SK-N-SH (cell line): ENCODE measurements at regions not wholly inside any gene's neighbourhood (a gene's known extent, or its start where the extent isn't known, plus 50 kb on each side); places are given as distances from the start of the nearest gene placed in this dataset.

ENCODE experiments used
- CTCF ChIA-PET: fragments of 300-600, 350-600 bp; formaldehyde crosslinking; extraction: SDS; loops from one replicate; lab custom pipeline; 2021; lab: Yijun Ruan, JAX
- POLR2A ChIA-PET: fragments of 350-600 bp; sonication (Branson Sonifier 250); formaldehyde crosslinking; extraction: SDS; loops from one replicate; lab custom pipeline; 2020; ENCODE audit warnings: antibody characterized with exemption, inconsistent platforms; lab: Yijun Ruan, JAX
- DNase-seq: peaks from one replicate; pipeline ENCODE4 v3.0.0; 2012
- H2AFZ ChIP-seq: fragments of 200-600 bp; sonication (generic); 2 replicates; pipeline ENCODE4 v1.8.1; 2016; ENCODE audit warnings: antibody characterized with exemption, mild to moderate bottlenecking, low read depth
- H3F3A ChIP-seq: fragments of 200-600 bp; sonication (generic); replicated peaks from 2 replicates; pipeline ENCODE3; 2016; ENCODE audit warnings: antibody characterized with exemption, mild to moderate bottlenecking; ENCODE audit not compliant: insufficient read depth
- H3K27ac ChIP-seq, 2 experiments: fragments of 200-500 bp in 1 of 2; fragments of 200-600 bp in 1 of 2; sonication (Bioruptor generic) in 1 of 2; sonication (generic), shearing (Covaris generic) in 1 of 2; 2 replicates each; pipeline versions ENCODE4 v1.5.1 to v1.6.1; 2014 to 2016; ENCODE audit warnings: low read depth in 2 of 2, inconsistent platforms in 1 of 2, low read length in 1 of 2, mild to moderate bottlenecking in 1 of 2, mixed read lengths in 1 of 2
- H3K27me3 ChIP-seq: fragments of 200-600 bp; sonication (generic), shearing (Covaris generic); 2 replicates; pipeline ENCODE4 v1.6.1; 2016; ENCODE audit warnings: mixed run types; ENCODE audit not compliant: insufficient read depth
- H3K36me3 ChIP-seq, 2 experiments: fragments of 200-500 bp in 1 of 2; fragments of 200-600 bp in 1 of 2; sonication (Bioruptor generic) in 1 of 2; sonication (generic) in 1 of 2; replicated peaks in 1 of 2; 2 replicates each; pipeline versions ENCODE3 to v1.5.1; 2014 to 2016; ENCODE audit warnings: low read length in 1 of 2, mild to moderate bottlenecking in 1 of 2; ENCODE audit not compliant: insufficient read depth in 2 of 2, control insufficient read depth in 1 of 2
- H3K4me1 ChIP-seq, 2 experiments: fragments of 200-500 bp in 1 of 2; fragments of 200-600 bp in 1 of 2; sonication (Bioruptor generic) in 1 of 2; sonication (generic), shearing (Covaris generic) in 1 of 2; 2 replicates each; pipeline versions ENCODE4 v1.5.1 to v1.6.1; 2014 to 2016; ENCODE audit warnings: low read depth in 1 of 2, low read length in 1 of 2, mixed run types in 1 of 2; ENCODE audit not compliant: insufficient read depth in 2 of 2, control insufficient read depth in 1 of 2
- H3K4me2 ChIP-seq: fragments of 200-600 bp; sonication (generic), shearing (Covaris generic); 2 replicates; pipeline ENCODE4 v1.6.1; 2017; ENCODE audit warnings: mixed run types
- H3K4me3 ChIP-seq, 2 experiments: fragments of 200-500 bp in 1 of 2; fragments of 200-600 bp in 1 of 2; sonication (Bioruptor generic) in 1 of 2; sonication (generic), shearing (Covaris generic) in 1 of 2; 2 replicates each; pipeline versions ENCODE4 v1.5.1 to v1.8.1; 2014 to 2016; ENCODE audit warnings: low read depth in 2 of 2, inconsistent platforms in 1 of 2, low read length in 1 of 2, mild to moderate bottlenecking in 1 of 2, mixed read lengths in 1 of 2, moderate library complexity in 1 of 2
- H3K79me2 ChIP-seq: fragments of 200-600 bp; sonication (generic); 2 replicates; pipeline ENCODE4 v1.8.1; 2017; ENCODE audit warnings: mild to moderate bottlenecking; ENCODE audit not compliant: insufficient read depth
- H3K9ac ChIP-seq: fragments of 200-600 bp; sonication (generic); 2 replicates; pipeline ENCODE4 v1.6.1; 2017; ENCODE audit warnings: mixed run types
- H3K9me2 ChIP-seq: fragments of 200-600 bp; sonication (generic); 2 replicates; pipeline ENCODE4 v1.6.1; 2017; ENCODE audit warnings: mixed run types
- H3K9me3 ChIP-seq: fragments of 200-600 bp; sonication (generic); 2 replicates; pipeline ENCODE4 v1.6.1; 2017; ENCODE audit warnings: mixed run types, mild to moderate bottlenecking, moderate library complexity
- H4K20me1 ChIP-seq: fragments of 200-600 bp; sonication (generic); 2 replicates; pipeline ENCODE4 v1.6.1; 2017; ENCODE audit warnings: mild to moderate bottlenecking, mixed run types; ENCODE audit not compliant: insufficient read depth
- CHD2 ChIP-seq: fragments of 150-350 bp; IDR thresholded peaks from 2 replicates; pipeline ENCODE4 v1.6.1; 2018; ENCODE audit warnings: low read length; ENCODE audit not compliant: partially characterized antibody
- EP300 ChIP-seq, 2 experiments: IDR thresholded peaks; 2 replicates each; pipeline versions ENCODE4 v1.4.0 to v1.6.1; 2012; ENCODE audit warnings: borderline replicate concordance in 1 of 2, low read depth in 1 of 2, low read length in 1 of 2
- EZH2phosphoT487 ChIP-seq: fragments of 200-600 bp; sonication (generic); IDR thresholded peaks from 2 replicates; pipeline ENCODE4 v1.6.1; 2017; ENCODE audit warnings: low read depth, mixed run types, mild to moderate bottlenecking, antibody characterized with exemption, moderate library complexity, borderline replicate concordance
- FOSL2 ChIP-seq: IDR thresholded peaks from 2 replicates; pipeline ENCODE4 v1.4.0; 2012; ENCODE audit warnings: low read depth, mild to moderate bottlenecking, moderate library complexity, borderline replicate concordance
- GABPA ChIP-seq: IDR thresholded peaks from 2 replicates; pipeline ENCODE4 v1.4.0; 2012; ENCODE audit warnings: low read depth, mild to moderate bottlenecking
- GATA2 ChIP-seq: sonication (generic); formaldehyde crosslinking; IDR thresholded peaks from 2 replicates; pipeline ENCODE4 v1.5.0; 2020; ENCODE audit warnings: mild to moderate bottlenecking, missing genetic modification reagents
- JUND ChIP-seq: IDR thresholded peaks from 2 replicates; pipeline ENCODE4 v1.4.0; 2012
- MXI1 ChIP-seq: IDR thresholded peaks from 2 replicates; pipeline ENCODE4 v1.6.1; 2012; ENCODE audit warnings: mild to moderate bottlenecking, low read depth, low read length, improper control_type of control experiment
- NFIC ChIP-seq: IDR thresholded peaks from 2 replicates; pipeline ENCODE4 v1.4.0; 2012; ENCODE audit warnings: borderline replicate concordance
- POLR2AphosphoS5 ChIP-seq: IDR thresholded peaks from 2 replicates; pipeline ENCODE4 v1.6.1; 2012; ENCODE audit warnings: low read depth, low read length
- RAD21 ChIP-seq: IDR thresholded peaks from 2 replicates; pipeline ENCODE4 v1.6.1; 2012; ENCODE audit warnings: mild to moderate bottlenecking, low read length
- RCOR1 ChIP-seq: fragments of 150-350 bp; IDR thresholded peaks from 2 replicates; pipeline ENCODE4 v1.6.1; 2017; ENCODE audit warnings: antibody characterized with exemption, low read length
- RFX5 ChIP-seq: IDR thresholded peaks from 2 replicates; pipeline ENCODE4 v1.6.1; 2012; ENCODE audit warnings: mild to moderate bottlenecking, improper control_type of control experiment, low read length
- SIN3A ChIP-seq: IDR thresholded peaks from 2 replicates; pipeline ENCODE4 v1.6.1; 2012; ENCODE audit warnings: low read depth, mild to moderate bottlenecking, low read length, moderate library complexity, borderline replicate concordance
- TCF12 ChIP-seq: IDR thresholded peaks from 2 replicates; pipeline ENCODE4 v1.4.0; 2012
- TEAD4 ChIP-seq: IDR thresholded peaks from 2 replicates; pipeline ENCODE4 v1.4.0; 2012; ENCODE audit warnings: mild to moderate bottlenecking, borderline replicate concordance; ENCODE audit not compliant: insufficient read depth
- TF ChIP-seq, protein P1 (sequence below): fragments of 150-350 bp; IDR thresholded peaks from 2 replicates; pipeline ENCODE4 v1.6.1; 2017; ENCODE audit warnings: antibody characterized with exemption, low read length, low read depth, borderline replicate concordance
- TF ChIP-seq, protein P2 (sequence below): fragments of 150-350 bp; IDR thresholded peaks from 2 replicates; pipeline ENCODE4 v1.6.1; 2016; ENCODE audit warnings: mild to moderate bottlenecking, low read depth, low read length
- TF ChIP-seq, protein P3 (sequence below): IDR thresholded peaks from 2 replicates; pipeline ENCODE4 v1.4.0; 2012; ENCODE audit warnings: low read depth, borderline replicate concordance
- TF ChIP-seq, protein P4 (sequence below): IDR thresholded peaks from 2 replicates; pipeline ENCODE4 v1.4.0; 2012; ENCODE audit warnings: low read depth, borderline replicate concordance

- no peaks in the 10 kb centered on the region for H3K9me2 ChIP-seq
- H4K20me1 ChIP-seq = no peaks in the 10 kb centered on the region
- H3K79me2 ChIP-seq = no peaks in the 10 kb centered on the region
- 0 out of 2 replicates have a peak, but pooled peaks cover 3% of the 10 kb centered on the region for H3K9me3 ChIP-seq
- no peak overlapping the region for H3K4me3 ChIP-seq
- H2AFZ ChIP-seq = no peak overlapping the region
- H3K27ac ChIP-seq = no peak overlapping the region
- DNase-seq = no peak
- no peak overlapping the region for H3K4me2 ChIP-seq
- H3K4me1 ChIP-seq = no peaks in the 10 kb centered on the region
- CTCF ChIA-PET = interaction anchor here (1.1 kb wide), 1 partner anchor 151 kb away, joined by 3 read pairs; no protein-coding TSS in a partner anchor
- POLR2A ChIA-PET = no interaction called here
- TF ChIP-seq SIN3A (no peak), NFIC (no peak), MXI1 (no peak), JUND (no peak), GABPA (no peak), FOSL2 (no peak), EZH2phosphoT487 (no peak), RFX5 (no peak), EP300 (IDR thresholded peaks at IDR 0.05; ENCODE audit: borderline replicate concordance in 1 of 2, low read depth in 1 of 2, low read length in 1 of 2) (no peak), RCOR1 (no peak), GATA2 (CRISPR knock-in tag) (no peak), CHD2 (no peak), POLR2AphosphoS5 (no peak), TEAD4 (no peak), RAD21 (no peak), TCF12 (no peak)
- TF ChIP-seq, protein P1, sequence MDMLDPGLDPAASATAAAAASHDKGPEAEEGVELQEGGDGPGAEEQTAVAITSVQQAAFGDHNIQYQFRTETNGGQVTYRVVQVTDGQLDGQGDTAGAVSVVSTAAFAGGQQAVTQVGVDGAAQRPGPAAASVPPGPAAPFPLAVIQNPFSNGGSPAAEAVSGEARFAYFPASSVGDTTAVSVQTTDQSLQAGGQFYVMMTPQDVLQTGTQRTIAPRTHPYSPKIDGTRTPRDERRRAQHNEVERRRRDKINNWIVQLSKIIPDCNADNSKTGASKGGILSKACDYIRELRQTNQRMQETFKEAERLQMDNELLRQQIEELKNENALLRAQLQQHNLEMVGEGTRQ = no peak
- TF ChIP-seq, protein P2, sequence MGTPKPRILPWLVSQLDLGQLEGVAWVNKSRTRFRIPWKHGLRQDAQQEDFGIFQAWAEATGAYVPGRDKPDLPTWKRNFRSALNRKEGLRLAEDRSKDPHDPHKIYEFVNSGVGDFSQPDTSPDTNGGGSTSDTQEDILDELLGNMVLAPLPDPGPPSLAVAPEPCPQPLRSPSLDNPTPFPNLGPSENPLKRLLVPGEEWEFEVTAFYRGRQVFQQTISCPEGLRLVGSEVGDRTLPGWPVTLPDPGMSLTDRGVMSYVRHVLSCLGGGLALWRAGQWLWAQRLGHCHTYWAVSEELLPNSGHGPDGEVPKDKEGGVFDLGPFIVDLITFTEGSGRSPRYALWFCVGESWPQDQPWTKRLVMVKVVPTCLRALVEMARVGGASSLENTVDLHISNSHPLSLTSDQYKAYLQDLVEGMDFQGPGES = no peak
- TF ChIP-seq, protein P3, sequence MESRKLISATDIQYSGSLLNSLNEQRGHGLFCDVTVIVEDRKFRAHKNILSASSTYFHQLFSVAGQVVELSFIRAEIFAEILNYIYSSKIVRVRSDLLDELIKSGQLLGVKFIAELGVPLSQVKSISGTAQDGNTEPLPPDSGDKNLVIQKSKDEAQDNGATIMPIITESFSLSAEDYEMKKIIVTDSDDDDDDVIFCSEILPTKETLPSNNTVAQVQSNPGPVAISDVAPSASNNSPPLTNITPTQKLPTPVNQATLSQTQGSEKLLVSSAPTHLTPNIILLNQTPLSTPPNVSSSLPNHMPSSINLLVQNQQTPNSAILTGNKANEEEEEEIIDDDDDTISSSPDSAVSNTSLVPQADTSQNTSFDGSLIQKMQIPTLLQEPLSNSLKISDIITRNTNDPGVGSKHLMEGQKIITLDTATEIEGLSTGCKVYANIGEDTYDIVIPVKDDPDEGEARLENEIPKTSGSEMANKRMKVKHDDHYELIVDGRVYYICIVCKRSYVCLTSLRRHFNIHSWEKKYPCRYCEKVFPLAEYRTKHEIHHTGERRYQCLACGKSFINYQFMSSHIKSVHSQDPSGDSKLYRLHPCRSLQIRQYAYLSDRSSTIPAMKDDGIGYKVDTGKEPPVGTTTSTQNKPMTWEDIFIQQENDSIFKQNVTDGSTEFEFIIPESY = no peak
- TF ChIP-seq, protein P4, sequence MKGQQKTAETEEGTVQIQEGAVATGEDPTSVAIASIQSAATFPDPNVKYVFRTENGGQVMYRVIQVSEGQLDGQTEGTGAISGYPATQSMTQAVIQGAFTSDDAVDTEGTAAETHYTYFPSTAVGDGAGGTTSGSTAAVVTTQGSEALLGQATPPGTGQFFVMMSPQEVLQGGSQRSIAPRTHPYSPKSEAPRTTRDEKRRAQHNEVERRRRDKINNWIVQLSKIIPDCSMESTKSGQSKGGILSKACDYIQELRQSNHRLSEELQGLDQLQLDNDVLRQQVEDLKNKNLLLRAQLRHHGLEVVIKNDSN = no peak
- TF ChIP-seq, all 33 proteins: peak for 0
- Histone ChIP-seq H3F3A (no peaks in the 10 kb centered on the region), H3K27me3 (no peaks in the 10 kb centered on the region), H3K36me3 (no peaks in the 10 kb centered on the region), H3K9ac (no peak overlapping the region)
These were observed 806.1 kb downstream of the LTN1 start for GRCh38 chr21:28186604-28187003.
